ENCODE measurements at regions not wholly inside any gene's neighbourhood (a gene's known extent, or its start where the extent isn't known, plus 50 kb on each side); places are given as distances from the start of the nearest gene placed in this dataset.
A peak's percentile ranks its signal among the peaks of the same experiment; 100 is the strongest.

DNA sequence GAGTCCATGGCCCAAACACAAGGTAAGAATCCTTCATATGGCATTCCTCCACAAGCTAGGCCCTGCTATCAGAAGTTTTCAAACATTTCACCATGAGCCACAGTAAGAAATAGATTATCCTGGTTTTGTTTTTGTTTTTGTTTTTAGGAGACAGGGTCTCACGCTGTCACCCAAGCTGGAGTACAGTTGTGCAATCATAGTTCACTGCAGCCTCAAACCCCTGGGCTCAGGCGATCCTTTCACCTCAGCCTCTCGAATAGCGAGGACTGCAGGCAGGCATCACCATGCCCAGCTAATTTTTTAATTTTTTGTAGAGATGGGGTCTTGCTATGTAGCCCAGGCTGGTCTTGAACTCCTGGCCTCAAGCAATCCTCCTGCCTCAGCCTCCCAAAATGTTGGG is 218.8 kb downstream of the TOMM20 start:
- peaks cover 12% of the 10 kb centered on the region for H3K27me3 Mint-ChIP-seq (ENCODE audit: low read depth)

GRCh38 chr1:234909307-234909810 is 219.3 kb downstream of the TOMM20 start:
- TF ChIP-seq, protein P1, sequence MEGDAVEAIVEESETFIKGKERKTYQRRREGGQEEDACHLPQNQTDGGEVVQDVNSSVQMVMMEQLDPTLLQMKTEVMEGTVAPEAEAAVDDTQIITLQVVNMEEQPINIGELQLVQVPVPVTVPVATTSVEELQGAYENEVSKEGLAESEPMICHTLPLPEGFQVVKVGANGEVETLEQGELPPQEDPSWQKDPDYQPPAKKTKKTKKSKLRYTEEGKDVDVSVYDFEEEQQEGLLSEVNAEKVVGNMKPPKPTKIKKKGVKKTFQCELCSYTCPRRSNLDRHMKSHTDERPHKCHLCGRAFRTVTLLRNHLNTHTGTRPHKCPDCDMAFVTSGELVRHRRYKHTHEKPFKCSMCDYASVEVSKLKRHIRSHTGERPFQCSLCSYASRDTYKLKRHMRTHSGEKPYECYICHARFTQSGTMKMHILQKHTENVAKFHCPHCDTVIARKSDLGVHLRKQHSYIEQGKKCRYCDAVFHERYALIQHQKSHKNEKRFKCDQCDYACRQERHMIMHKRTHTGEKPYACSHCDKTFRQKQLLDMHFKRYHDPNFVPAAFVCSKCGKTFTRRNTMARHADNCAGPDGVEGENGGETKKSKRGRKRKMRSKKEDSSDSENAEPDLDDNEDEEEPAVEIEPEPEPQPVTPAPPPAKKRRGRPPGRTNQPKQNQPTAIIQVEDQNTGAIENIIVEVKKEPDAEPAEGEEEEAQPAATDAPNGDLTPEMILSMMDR (IDR thresholded peaks at IDR 0.05; ENCODE audit: unreplicated experiment), result no peak
- no peak for DNase-seq (ENCODE audit: low spot score in 2 of 2, unreplicated experiment in 2 of 2)
- Mint-ChIP-seq H3K36me3 (no peaks in the 10 kb centered on the region), H3K27me3 (ENCODE audit: low read depth) (peaks cover 12% of the 10 kb centered on the region), H3K4me3 (no peak overlapping the region), H3K4me1 (peaks cover 17% of the 10 kb centered on the region), H3K9me3 (no peaks in the 10 kb centered on the region), H3K27ac (no peak overlapping the region)

More for the DNA sequence above, 218.8 kb downstream of the TOMM20 start:
- TF ChIP-seq, protein P1 (IDR thresholded peaks at IDR 0.05; ENCODE audit: unreplicated experiment), result no peak
- Mint-ChIP-seq H3K4me3 (no peak overlapping the region), H3K9me3 (no peaks in the 10 kb centered on the region), H3K27ac (no peak overlapping the region), H3K36me3 (no peaks in the 10 kb centered on the region), H3K4me1 (peaks cover 12% of the 10 kb centered on the region)
- DNase-seq (ENCODE audit: low spot score in 2 of 2, unreplicated experiment in 2 of 2), result no peak

- Mint-ChIP-seq H3K36me3 (no peaks in the 10 kb centered on the region), H3K4me1 (peaks cover 17% of the 10 kb centered on the region), H3K9me3 (no peaks in the 10 kb centered on the region), H3K4me3 (no peak overlapping the region), H3K27me3 (ENCODE audit: low read depth) (peaks cover 6% of the 10 kb centered on the region), H3K27ac (peak overlapping the region; percentile 80)
- TF ChIP-seq, protein P1 (IDR thresholded peaks at IDR 0.05; ENCODE audit: unreplicated experiment), result no peak
- no peak for DNase-seq (ENCODE audit: low spot score in 2 of 2, unreplicated experiment in 2 of 2)
These were observed 220.1 kb downstream of the TOMM20 start for GRCh38 chr1:234908571-234908970.

- Mint-ChIP-seq H3K27me3 (ENCODE audit: low read depth) (peaks cover 2% of the 10 kb centered on the region), H3K4me3 (no peak overlapping the region), H3K36me3 (no peaks in the 10 kb centered on the region), H3K27ac (peak overlapping the region; percentile 80), H3K4me1 (peaks cover 20% of the 10 kb centered on the region), H3K9me3 (no peaks in the 10 kb centered on the region)
- no peak for DNase-seq (ENCODE audit: low spot score in 2 of 2, unreplicated experiment in 2 of 2)
- TF ChIP-seq, protein P1 (IDR thresholded peaks at IDR 0.05; ENCODE audit: unreplicated experiment), result no peak
These were observed 220.7 kb downstream of the TOMM20 start for GRCh38 chr1:234907940-234908405.

- Mint-ChIP-seq H3K27me3 (ENCODE audit: low read depth) (peaks cover 2% of the 10 kb centered on the region), H3K36me3 (no peaks in the 10 kb centered on the region), H3K4me3 (no peak overlapping the region), H3K9me3 (no peaks in the 10 kb centered on the region), H3K27ac (no peak overlapping the region), H3K4me1 (peaks cover 20% of the 10 kb centered on the region)
- TF ChIP-seq, protein P1 (IDR thresholded peaks at IDR 0.05; ENCODE audit: unreplicated experiment), result no peak
- DNase-seq (ENCODE audit: low spot score in 2 of 2, unreplicated experiment in 2 of 2), result no peak
These were observed 221.3 kb downstream of the TOMM20 start for GRCh38 chr1:234907208-234907939.
